Fibroblast of lung (primary cell): ENCODE measurements at regions not wholly inside any gene's neighbourhood (a gene's known extent, or its start where the extent isn't known, plus 50 kb on each side); places are given as distances from the start of the nearest gene placed in this dataset.

Source experiments
- EZH2 ChIP-seq: IDR thresholded peaks from 2 replicates; pipeline ENCODE4 v1.5.1; 2012; ENCODE audit warnings: low read length, control low read depth, mild to moderate bottlenecking; ENCODE audit errors: missing control alignments
- TF ChIP-seq, protein P1 (sequence below), 2 donors: IDR thresholded peaks in 1 of 2; conservative IDR thresholded peaks in 1 of 2; 1 replicate in 1 of 2; 2 replicates in 1 of 2; pipeline ENCODE4 v1.5.1; 2011 to 2012; ENCODE audit warnings: low read length in 2 of 2, control low read depth in 1 of 2, inconsistent platforms in 1 of 2, low read depth in 1 of 2, mild to moderate bottlenecking in 1 of 2

DNA sequence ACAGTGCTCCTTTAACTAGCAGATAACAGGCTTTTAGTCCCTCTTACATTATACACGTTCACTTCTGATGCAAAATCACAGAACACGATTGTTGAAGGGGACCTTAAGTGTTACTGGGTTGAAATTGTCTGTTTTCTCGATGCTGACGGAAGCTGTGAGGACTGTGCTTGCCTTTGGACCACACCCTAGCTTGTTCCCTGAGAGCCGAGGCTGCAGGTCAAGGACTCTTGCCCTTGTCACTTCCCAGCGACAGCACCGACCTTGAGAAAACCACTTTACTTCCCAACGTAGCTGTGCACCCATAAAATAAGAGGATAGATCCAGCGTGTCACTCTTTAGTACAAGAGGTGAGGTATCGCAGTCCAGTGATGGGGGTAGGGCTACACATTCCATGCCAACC, 701.0 kb downstream of the DCDC2C start:
- TF ChIP-seq, protein P1, sequence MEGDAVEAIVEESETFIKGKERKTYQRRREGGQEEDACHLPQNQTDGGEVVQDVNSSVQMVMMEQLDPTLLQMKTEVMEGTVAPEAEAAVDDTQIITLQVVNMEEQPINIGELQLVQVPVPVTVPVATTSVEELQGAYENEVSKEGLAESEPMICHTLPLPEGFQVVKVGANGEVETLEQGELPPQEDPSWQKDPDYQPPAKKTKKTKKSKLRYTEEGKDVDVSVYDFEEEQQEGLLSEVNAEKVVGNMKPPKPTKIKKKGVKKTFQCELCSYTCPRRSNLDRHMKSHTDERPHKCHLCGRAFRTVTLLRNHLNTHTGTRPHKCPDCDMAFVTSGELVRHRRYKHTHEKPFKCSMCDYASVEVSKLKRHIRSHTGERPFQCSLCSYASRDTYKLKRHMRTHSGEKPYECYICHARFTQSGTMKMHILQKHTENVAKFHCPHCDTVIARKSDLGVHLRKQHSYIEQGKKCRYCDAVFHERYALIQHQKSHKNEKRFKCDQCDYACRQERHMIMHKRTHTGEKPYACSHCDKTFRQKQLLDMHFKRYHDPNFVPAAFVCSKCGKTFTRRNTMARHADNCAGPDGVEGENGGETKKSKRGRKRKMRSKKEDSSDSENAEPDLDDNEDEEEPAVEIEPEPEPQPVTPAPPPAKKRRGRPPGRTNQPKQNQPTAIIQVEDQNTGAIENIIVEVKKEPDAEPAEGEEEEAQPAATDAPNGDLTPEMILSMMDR (conservative IDR thresholded peaks at IDR 0.05 in 1 of 2, IDR thresholded peaks at IDR 0.05 in 1 of 2; ENCODE audit: low read depth in 1 of 2, low read length in 2 of 2), result no peak
- no peak for TF ChIP-seq EZH2
